Thoracic aorta (tissue), 2 donors: ENCODE measurements at regions not wholly inside any gene's neighbourhood (a gene's known extent, or its start where the extent isn't known, plus 50 kb on each side); places are given as distances from the start of the nearest gene placed in this dataset.

Experiments
- ATAC-seq: fragments of 150-250 bp; one replicate; pipeline ENCODE4 v1.8.0; 2017; ENCODE audit warnings: low read depth; ENCODE audit not compliant: insufficient number of reproducible peaks, low FRiP score
- DNase-seq: peaks from one replicate; pipeline ENCODE4 v3.0.0-alpha.2; 2020; ENCODE audit warnings: low spot score
- H3K27ac ChIP-seq, 2 donors: fragments of 200-600 bp; sonication (generic); 1 replicate in 1 of 2; 2 replicates in 1 of 2; pipeline ENCODE4 v1.5.1; 2016; ENCODE audit warnings: mild to moderate bottlenecking in 2 of 2, moderate library complexity in 2 of 2
- H3K27me3 ChIP-seq: fragments of 200-600 bp; sonication (generic); replicated peaks from 2 replicates; pipeline ENCODE4 v1.6.0; 2016; ENCODE audit warnings: mild to moderate bottlenecking; ENCODE audit not compliant: insufficient read depth
- H3K36me3 ChIP-seq: fragments of 200-600 bp; sonication (generic); one replicate; pipeline ENCODE4 v1.5.1; 2016
- H3K4me1 ChIP-seq, 2 donors: fragments of 200-600 bp; sonication (generic); 1 replicate in 1 of 2; 2 replicates in 1 of 2; pipeline versions ENCODE4 v1.5.1 to v1.6.0; 2016; ENCODE audit warnings: low read depth in 2 of 2, mild to moderate bottlenecking in 1 of 2; ENCODE audit not compliant: control insufficient read depth in 1 of 2
- H3K4me3 ChIP-seq: fragments of 200-600 bp; sonication (generic); 2 replicates; pipeline ENCODE4 v1.5.1; 2016; ENCODE audit warnings: mild to moderate bottlenecking
- H3K9me3 ChIP-seq: fragments of 200-600 bp; sonication (generic); 2 replicates; pipeline ENCODE4 v1.5.1; 2016
- TF ChIP-seq, protein P1 (sequence below): fragments of 200-600 bp; sonication (generic); IDR thresholded peaks from one replicate; pipeline ENCODE4 v1.5.1; 2019; ENCODE audit warnings: antibody characterized with exemption

DNA sequence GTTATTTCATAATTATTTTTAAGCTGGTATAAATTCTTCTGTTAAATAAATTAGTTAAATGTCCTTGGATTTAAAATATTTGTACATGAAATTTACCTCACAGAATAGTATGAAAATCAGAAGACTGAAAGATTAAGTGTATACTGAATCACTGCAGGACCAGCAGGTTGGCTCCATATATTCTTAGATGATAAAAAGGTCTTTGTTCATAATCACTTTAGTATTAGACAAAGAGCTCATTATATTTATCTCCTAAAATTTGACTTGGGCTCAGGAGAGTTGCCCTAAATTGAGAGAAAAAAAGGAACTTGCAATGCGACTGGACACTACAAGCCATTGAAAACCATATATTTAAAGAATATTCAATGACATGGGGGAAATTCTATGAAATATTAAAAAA, 766.4 kb upstream of the CITED2 start:
- no peak overlapping the region for H3K27ac ChIP-seq
- H3K4me3 ChIP-seq = no peak overlapping the region
- no peaks in the 10 kb centered on the region for H3K27me3 ChIP-seq
- TF ChIP-seq, protein P1, sequence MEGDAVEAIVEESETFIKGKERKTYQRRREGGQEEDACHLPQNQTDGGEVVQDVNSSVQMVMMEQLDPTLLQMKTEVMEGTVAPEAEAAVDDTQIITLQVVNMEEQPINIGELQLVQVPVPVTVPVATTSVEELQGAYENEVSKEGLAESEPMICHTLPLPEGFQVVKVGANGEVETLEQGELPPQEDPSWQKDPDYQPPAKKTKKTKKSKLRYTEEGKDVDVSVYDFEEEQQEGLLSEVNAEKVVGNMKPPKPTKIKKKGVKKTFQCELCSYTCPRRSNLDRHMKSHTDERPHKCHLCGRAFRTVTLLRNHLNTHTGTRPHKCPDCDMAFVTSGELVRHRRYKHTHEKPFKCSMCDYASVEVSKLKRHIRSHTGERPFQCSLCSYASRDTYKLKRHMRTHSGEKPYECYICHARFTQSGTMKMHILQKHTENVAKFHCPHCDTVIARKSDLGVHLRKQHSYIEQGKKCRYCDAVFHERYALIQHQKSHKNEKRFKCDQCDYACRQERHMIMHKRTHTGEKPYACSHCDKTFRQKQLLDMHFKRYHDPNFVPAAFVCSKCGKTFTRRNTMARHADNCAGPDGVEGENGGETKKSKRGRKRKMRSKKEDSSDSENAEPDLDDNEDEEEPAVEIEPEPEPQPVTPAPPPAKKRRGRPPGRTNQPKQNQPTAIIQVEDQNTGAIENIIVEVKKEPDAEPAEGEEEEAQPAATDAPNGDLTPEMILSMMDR = no peak
- ATAC-seq = no peak
- no peaks in the 10 kb centered on the region for H3K4me1 ChIP-seq
- DNase-seq = no peak
- H3K9me3 ChIP-seq = no peaks in the 10 kb centered on the region
- no peaks in the 10 kb centered on the region for H3K36me3 ChIP-seq

DNA sequence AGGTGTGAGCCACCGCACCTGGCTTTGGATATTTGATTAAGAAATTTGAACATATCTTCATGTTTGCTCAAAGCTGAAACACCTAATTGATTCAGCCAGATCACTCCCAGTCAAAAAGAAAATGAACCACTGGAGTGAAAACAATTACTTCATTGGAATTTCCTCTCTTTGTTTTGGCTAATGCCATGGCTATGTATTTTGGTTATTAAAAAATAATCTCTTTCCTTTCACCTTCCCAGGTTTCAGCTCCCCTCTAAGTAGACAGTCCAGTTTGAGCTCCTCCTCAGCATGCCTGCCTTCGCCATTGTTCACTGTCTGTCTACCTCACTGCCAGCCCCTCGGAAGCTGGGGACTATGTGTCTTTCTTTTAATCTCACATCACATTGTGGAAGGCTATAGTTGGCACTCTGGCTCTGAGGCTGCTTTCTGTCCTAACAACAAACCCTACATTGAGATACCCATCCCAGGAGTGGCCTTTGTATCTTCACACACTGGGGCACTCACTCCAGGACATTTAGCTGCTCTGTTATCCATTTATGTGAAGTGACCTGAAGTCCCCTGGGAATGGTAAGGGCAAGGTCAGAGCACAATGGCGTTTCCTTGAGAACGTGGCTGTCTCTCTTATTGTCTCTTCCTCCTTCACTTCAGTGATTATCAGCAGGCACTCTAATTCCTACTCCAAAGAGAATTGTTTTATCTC, 764.0 kb upstream of the CITED2 start:
- Histone ChIP-seq H3K4me3 (no peak overlapping the region), H3K9me3 (peaks cover 5% of the 10 kb centered on the region), H3K4me1 (no peaks in the 10 kb centered on the region), H3K36me3 (no peaks in the 10 kb centered on the region), H3K27ac (no peak overlapping the region), H3K27me3 (no peaks in the 10 kb centered on the region)
- DNase-seq = no peak
- no peak for ATAC-seq
- TF ChIP-seq, protein P1 = no peak

DNA sequence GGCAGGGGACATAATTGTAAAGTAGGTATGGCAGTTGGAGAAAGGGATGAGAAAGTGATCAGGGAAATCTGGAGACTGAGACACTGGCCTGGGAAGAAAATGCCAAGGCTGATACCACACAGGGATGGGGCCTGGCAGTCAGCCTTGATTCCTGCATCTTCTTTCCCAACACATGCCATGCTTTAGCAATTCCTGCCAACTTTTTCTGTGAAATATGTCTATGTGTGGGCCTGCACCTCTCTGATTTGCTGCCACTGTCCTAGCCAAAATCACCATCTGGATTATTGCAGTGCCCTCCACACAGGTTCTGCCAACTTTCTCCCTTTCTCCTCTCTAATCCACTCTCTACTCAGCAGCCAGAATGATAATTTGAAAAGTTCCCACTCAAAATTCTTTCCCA, 759.8 kb upstream of the CITED2 start:
- no peak for ATAC-seq

DNA sequence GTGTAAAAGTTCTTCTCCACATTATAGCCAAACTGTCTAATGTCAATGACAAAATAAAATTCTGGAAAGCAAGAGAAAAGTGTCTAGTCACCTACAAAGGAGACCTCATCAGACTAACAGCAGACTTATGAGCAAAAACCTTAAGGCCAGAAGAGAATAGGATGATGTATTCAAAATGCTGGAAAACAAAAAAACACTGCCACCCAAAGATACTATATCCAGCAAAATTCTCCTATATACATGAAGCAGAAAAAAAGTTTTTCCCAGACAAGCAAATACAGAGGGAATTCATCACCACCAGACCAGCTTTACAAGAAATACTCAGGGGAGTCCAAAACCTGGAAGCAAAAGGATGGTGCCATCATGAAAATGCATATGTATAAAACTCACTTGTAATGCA, 755.6 kb upstream of the CITED2 start:
- H3K9me3 ChIP-seq = peaks cover 14% of the 10 kb centered on the region
- H3K4me1 ChIP-seq = no peaks in the 10 kb centered on the region
- ATAC-seq = no peak
- H3K27me3 ChIP-seq = no peaks in the 10 kb centered on the region
- no peak overlapping the region for H3K27ac ChIP-seq
- TF ChIP-seq, protein P1 = no peak
- no peaks in the 10 kb centered on the region for H3K36me3 ChIP-seq
- no peak overlapping the region for H3K4me3 ChIP-seq
- DNase-seq = no peak

More for the DNA sequence above, 759.8 kb upstream of the CITED2 start:
- Histone ChIP-seq H3K9me3 (peaks cover 14% of the 10 kb centered on the region), H3K4me1 (no peaks in the 10 kb centered on the region), H3K27ac (no peak overlapping the region), H3K36me3 (no peaks in the 10 kb centered on the region), H3K27me3 (no peaks in the 10 kb centered on the region), H3K4me3 (no peak overlapping the region)
- no peak for DNase-seq
- TF ChIP-seq, protein P1 = no peak

DNA sequence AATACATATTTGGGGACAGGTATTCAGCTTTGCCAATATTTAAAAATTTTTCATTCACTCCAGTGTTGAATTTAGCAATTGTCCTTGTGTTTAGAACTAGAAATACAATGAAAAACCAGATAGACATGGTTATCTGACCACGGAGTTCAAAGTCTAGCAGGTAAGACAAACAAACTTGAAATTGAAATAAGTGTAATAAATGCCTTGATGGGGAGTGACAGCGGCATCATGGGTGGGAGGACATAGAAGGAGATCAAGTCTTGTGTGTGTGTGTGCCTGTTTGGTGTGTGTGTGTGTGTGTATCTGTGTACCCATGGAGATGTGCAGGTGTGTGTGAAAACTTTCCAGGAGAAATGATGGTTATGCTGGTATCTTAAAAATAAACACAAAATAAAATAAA, 750.0 kb upstream of the CITED2 start:
- Histone ChIP-seq H3K27me3 (no peaks in the 10 kb centered on the region), H3K36me3 (no peaks in the 10 kb centered on the region), H3K9me3 (peaks cover 3% of the 10 kb centered on the region), H3K27ac (no peak overlapping the region), H3K4me3 (no peak overlapping the region), H3K4me1 (no peaks in the 10 kb centered on the region)
- ATAC-seq (no peak), DNase-seq (no peak)
- TF ChIP-seq, protein P1 = no peak
